Liver (tissue), 3 donors: ENCODE measurements at regions not wholly inside any gene's neighbourhood (a gene's known extent, or its start where the extent isn't known, plus 50 kb on each side); places are given as distances from the start of the nearest gene placed in this dataset.

Source experiments
- GABPA ChIP-seq, 2 donors: IDR thresholded peaks in 1 of 2; conservative IDR thresholded peaks in 1 of 2; 2 replicates each; pipeline ENCODE4 v1.6.1; 2016; ENCODE audit warnings: antibody characterized with exemption in 2 of 2, mild to moderate bottlenecking in 1 of 2, moderate library complexity in 1 of 2
- RAD21 ChIP-seq, 2 donors: IDR thresholded peaks; 2 replicates each; pipeline ENCODE4 v1.6.1; 2016; ENCODE audit warnings: antibody characterized with exemption in 2 of 2, mild to moderate bottlenecking in 2 of 2
- TAF1 ChIP-seq: conservative IDR thresholded peaks from 2 replicates; pipeline ENCODE4 v1.6.1; 2016; ENCODE audit warnings: antibody characterized with exemption, mild to moderate bottlenecking
- TF ChIP-seq, protein P1 (sequence below): fragments of 150-350 bp; IDR thresholded peaks from 2 replicates; pipeline ENCODE4 v1.5.1; 2017; ENCODE audit warnings: improper control_type of control experiment, low read depth, low read length; ENCODE audit not compliant: missing input control
- donor health status: healthy.
- donor health status: healthy.

- TF ChIP-seq, protein P1, sequence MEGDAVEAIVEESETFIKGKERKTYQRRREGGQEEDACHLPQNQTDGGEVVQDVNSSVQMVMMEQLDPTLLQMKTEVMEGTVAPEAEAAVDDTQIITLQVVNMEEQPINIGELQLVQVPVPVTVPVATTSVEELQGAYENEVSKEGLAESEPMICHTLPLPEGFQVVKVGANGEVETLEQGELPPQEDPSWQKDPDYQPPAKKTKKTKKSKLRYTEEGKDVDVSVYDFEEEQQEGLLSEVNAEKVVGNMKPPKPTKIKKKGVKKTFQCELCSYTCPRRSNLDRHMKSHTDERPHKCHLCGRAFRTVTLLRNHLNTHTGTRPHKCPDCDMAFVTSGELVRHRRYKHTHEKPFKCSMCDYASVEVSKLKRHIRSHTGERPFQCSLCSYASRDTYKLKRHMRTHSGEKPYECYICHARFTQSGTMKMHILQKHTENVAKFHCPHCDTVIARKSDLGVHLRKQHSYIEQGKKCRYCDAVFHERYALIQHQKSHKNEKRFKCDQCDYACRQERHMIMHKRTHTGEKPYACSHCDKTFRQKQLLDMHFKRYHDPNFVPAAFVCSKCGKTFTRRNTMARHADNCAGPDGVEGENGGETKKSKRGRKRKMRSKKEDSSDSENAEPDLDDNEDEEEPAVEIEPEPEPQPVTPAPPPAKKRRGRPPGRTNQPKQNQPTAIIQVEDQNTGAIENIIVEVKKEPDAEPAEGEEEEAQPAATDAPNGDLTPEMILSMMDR, result no peak
- TF ChIP-seq RAD21 (IDR thresholded peaks at IDR 0.05) (no peak), TAF1 (no peak), GABPA (IDR thresholded peaks at IDR 0.05 in 1 of 2, conservative IDR thresholded peaks at IDR 0.05 in 1 of 2) (no peak)
These were observed 53.4 kb upstream of the TRPC3 start for GRCh38 chr4:122005064-122005755.
